GM21723 (cell line): ENCODE measurements at regions not wholly inside any gene's neighbourhood (a gene's known extent, or its start where the extent isn't known, plus 50 kb on each side); places are given as distances from the start of the nearest gene placed in this dataset.

Experiments
- ATAC-seq: cut with Tn5 transposase; IDR thresholded peaks from one replicate; pipeline ENCODE4 v1.9.1; 2021; ENCODE audit warnings: mild to moderate bottlenecking, moderate library complexity; ENCODE audit not compliant: unreplicated experiment

DNA sequence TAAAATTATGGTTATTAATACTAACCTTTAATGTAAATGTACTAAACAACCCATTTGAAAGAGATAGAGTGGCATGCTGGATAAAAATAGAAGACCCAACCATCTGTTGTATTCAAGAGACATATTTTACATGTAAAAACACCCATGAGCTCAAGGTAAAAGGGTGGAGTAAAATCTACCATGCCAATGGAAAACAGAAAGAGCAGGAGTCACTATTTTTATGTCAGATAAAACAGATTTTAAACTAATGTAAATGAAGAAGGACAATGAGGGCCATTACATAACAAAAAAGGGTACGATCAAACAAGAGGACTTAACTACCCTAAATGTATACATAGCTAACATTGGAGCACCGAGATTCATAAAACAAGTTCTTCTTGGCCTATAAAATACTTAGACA lies 66.3 kb downstream of the ITM2A start:
- no peak for ATAC-seq

DNA sequence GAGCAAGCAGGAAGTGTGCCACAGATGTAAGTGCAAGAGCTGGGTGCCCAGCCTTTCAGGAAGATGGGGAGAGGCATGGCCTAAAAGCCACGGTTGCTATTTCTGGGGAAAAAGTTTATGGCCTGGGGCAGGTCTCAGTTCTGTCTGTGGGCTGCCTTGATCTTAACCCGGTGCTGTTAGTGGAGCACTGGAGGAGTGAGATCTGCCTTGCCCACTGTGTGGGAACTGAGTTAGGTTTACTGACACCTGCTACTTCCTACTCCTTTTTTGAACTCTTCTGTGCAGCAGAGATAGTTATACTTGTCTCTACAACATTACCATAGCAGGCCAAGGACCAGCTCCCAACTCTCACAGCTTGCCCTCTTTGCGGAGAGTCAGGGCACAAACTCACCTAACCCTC lies 76.5 kb downstream of the ITM2A start:
- ATAC-seq: no peak

DNA sequence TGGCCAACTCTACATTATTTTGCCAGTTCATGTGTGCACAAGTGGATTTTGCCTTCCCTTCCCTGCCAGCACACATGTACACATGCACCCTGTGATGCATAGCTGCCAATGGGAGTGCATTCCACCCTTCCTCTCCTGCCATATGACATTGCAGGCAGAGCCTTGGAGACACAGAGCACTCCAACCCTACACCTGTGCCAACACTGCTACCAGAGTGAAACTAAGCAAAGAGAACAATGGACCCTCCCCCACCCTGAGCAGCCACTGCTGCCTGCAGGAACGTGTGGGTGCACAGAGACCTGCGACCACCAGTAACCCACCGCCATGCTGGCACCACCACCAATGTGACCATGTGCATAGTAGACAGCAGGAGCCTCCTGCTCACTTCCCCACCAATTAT lies 78.4 kb downstream of the ITM2A start:
- ATAC-seq: no peak

DNA sequence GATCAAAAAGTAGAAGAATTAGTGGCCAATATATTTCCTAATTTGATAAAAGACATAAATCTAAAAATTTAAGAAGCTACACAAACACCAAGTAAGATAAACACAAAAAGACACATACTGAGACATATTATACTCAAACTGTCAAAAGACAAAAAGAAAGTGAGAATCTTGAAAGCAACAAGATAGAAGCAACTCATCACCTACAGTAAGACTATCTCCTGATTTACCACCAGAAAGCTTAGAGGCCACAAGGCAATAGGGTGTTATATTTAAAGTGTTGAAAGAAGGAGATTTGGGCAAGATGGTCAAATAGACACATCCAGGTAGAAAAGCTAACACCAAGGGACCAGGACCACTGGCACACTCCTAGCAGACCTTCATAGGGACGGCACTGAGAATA lies 79.4 kb downstream of the ITM2A start:
- ATAC-seq: no peak

DNA sequence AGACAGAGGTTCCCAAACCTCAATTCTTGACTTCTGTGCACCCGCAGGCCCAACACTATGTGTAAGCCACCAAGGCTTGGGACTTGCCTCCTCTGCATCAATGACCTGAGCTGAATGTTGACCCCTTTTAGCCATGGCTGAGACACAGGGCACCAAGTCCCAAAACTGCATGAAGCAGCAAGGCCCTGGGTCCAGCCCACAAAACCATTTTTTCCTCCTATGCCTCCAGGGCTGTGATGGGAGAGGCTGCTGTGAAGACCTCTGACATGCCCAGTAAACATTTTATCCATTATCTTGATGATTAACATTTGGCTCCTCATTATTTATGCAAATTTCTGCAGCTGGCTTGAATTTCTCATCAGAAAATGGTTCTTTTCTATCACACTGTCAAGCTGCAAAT lies 85.4 kb downstream of the ITM2A start:
- no peak for ATAC-seq

DNA sequence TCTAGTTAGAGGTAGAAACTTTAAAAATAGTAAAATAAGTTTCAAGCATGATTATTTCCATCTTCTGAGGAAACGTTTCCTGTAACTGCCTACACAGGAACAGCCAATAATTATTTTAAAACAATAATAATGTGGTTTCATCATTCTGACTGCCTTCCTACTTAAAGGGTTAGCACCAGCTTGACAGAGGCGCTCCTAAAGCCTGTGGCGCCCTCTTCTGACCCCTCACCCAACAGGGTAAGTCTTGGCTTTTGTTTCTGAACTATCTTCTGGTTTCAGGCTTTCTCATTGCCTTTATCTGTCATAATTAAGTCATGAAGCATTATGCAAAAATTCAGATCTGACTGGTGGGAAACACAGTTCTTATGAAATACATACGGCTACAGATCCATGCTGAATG lies 96.7 kb downstream of the ITM2A start:
- ATAC-seq: peak; percentile 96

DNA sequence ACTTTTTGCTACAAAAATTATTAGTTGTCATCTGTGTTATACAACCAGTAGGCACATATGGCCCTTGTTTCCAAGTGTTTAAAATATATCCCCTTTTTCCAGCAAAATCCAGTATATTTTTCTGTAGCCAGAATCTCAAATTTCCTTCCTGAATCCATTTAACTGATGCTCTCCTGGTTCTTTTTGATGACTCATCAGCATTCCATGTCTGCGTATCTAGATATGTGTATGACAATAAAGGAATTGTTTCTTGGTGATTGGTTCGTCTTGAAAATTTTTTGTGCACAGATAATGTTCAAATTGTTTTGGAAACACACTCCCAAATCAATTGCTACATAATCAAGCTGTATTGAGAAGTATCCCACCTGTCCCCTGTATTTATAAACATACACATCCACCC lies 98.3 kb downstream of the ITM2A start:
- no peak for ATAC-seq

DNA sequence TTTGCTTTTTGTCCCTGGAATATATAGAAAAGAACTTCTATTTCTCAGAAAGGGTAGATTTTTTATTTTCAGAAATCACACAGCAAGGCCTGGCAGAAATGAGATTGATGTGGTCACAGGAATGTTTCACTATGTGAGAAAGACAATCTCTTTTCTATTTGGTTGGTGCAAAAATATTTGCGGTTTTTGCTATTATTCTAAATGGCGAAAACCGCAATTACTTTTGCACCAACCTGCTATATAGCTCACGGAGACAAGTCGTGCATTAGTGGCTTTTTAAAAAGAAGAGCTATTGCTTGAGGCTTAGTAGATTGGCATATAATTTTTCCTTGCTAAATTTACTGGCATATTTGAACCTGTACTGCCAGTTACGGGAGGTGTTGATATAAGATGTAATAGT lies 100.4 kb downstream of the ITM2A start:
- no peak for ATAC-seq

DNA sequence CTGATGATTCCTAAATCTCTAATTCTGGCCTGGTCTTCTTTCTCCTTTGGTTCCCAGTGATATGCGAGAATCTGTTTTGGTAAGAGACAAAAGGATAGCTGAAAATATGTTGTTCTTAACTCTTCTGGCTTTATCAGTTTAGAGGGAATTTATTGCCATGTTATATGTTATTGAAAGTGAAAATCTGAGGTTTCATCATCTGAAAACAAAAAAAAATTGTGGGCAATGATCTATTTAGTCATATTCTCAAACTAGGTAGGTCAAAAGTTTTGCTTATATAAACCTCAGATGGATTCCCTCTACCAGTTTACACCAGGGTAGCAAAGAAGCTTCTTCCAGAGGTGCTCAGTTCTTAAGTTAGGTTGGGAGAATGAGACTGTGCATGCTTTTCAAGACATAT lies 103.6 kb downstream of the ITM2A start:
- no peak for ATAC-seq

DNA sequence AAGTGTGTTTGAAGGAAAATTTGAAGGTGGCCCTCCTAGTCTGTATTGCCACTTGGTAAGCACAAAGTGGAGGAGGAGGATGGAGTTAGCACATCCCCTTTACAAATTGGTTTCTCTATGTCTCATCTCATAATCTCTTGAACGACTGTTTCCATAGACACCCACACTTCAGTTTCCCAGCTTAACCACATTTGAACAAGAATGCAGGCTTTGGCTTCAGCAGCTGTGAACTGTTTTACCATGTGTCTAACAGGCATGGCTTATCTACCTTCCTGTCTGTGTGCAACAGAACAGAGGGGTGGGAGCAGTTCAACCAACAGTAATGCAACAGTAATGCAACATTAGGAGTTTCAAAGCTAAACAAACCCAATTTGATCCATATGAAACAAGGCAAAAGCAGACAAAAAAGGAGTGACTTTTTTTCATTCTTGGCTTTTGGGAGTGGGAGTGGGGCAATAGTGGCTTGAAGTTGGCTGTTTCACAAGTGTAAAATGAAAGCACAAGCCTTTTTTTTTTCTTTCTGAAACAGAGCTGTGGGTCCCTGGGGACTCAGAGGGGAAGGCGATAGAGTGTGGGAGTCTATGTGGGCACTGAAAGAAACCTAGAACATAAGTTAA lies 108.0 kb downstream of the ITM2A start:
- peak; percentile 93 for ATAC-seq

DNA sequence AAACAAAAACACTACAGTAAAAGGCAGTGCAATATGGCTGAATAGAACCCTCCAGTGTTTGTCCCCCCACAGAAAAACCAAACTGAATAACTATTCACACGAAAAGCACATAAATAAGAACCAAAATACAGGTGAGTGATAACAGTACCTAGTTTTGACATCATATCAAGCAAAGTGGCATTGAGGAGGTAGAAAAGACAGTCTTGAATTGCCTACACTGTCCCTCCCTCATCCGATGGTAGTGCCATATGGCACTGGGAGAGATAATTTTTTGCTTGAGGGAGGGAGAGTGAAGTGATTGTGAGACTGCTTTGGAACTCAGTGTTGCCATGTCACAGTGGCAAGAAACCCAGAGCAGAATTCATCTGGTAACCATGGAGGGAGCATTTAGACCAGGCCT lies 99.2 kb downstream of the GPR174 start:
- ATAC-seq: no peak

DNA sequence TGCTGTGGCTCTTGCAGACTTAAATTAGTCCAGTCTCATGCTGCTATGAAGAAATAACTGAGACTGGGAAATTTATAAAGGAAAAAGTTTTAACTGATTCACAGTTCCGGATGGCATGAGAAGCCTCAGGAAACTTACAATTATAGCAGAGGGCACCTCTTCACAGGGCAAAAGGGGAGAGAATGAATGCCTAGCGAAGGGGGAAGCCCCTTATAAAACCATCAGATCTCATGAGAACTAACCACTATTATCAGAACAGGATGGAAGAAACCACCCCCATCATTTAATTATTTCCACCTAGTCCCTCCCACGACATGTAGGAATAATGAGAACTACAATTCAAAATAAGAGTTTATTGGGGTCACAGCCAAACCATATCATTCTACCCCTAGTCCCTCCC lies 91.4 kb downstream of the GPR174 start:
- ATAC-seq: no peak

DNA sequence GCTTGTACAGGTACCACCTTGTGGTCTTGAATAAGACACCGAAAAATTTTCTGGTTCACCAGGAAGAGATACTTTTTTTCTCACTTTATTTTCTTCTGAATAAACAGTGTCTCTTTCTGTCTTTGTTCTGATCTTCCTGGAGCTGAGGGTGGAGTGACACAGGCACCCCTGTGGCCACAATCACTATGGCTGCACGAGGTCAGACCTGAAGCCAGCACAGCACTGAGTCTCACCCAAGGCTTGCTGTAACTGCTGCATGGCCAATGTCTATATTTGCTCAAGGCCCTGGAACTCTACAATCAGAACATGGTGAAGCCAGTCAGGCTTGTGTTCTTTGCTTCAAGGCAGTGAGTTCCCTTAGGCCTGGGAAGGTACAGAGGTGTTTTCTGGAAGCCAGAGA lies 87.2 kb downstream of the GPR174 start:
- ATAC-seq: no peak
